Caco-2 (cell line): ENCODE measurements at regions not wholly inside any gene's neighbourhood (a gene's known extent, or its start where the extent isn't known, plus 50 kb on each side); places are given as distances from the start of the nearest gene placed in this dataset.

Experiments
- BruUV-seq: library from RNA; stranded (reverse); fragments of 400-500 nt; replicated peaks from 2 replicates; lab custom pipeline; 2021; lab: Mats Ljungman, UMichigan
- CTCF ChIA-PET: fragments of 300-600 bp; sonication (Branson Sonifier 250); formaldehyde crosslinking; loops from one replicate; lab custom pipeline; 2022; ENCODE audit warnings: antibody characterized with exemption; lab: Charles Lee
- POLR2A ChIA-PET: fragments of 300-600 bp; sonication (Branson Sonifier 250); formaldehyde crosslinking; loops from one replicate; lab custom pipeline; 2022; ENCODE audit warnings: antibody characterized with exemption; lab: Charles Lee
- DNase-seq, 2 experiments: peaks; one replicate each; pipeline versions ENCODE4 v3.0.0 to v3.0.0-alpha.2; 2020 to 2022
- H3K27me3 ChIP-seq: replicated peaks from 2 replicates; pipeline ENCODE4 v1.6.0; 2011; ENCODE audit warnings: low read length; ENCODE audit not compliant: control insufficient read depth, insufficient read depth
- H3K36me3 ChIP-seq: 2 replicates; pipeline ENCODE4 v1.5.1; 2011; ENCODE audit warnings: low read length; ENCODE audit not compliant: control insufficient read depth, insufficient read depth
- H3K4me1 ChIP-seq: fragments of 250-450 bp; sonication (Bioruptor Pico); 2 replicates; pipeline ENCODE4 v1.5.1; 2020; ENCODE audit warnings: mild to moderate bottlenecking
- H3K4me3 ChIP-seq: 2 replicates; pipeline ENCODE4 v1.5.1; 2011; ENCODE audit warnings: low read depth, mild to moderate bottlenecking, control low read depth, low read length
- H3K9me3 ChIP-seq: fragments of 250-450 bp; sonication (Bioruptor Pico); 2 replicates; pipeline ENCODE4 v1.5.1; 2020; ENCODE audit warnings: mild to moderate bottlenecking, moderate library complexity
- H3K27ac Mint-ChIP-seq: one replicate; pipeline ENCODE4 v1.8.0; 2022; ENCODE audit warnings: mixed read lengths; ENCODE audit not compliant: unreplicated experiment
- H3K27me3 Mint-ChIP-seq: one replicate; pipeline ENCODE4 v1.8.0; 2022; ENCODE audit warnings: mixed read lengths; ENCODE audit not compliant: insufficient read depth, unreplicated experiment
- H3K36me3 Mint-ChIP-seq: one replicate; pipeline ENCODE4 v1.8.0; 2022; ENCODE audit warnings: mild to moderate bottlenecking, mixed read lengths; ENCODE audit not compliant: insufficient read depth, unreplicated experiment
- H3K4me1 Mint-ChIP-seq: one replicate; pipeline ENCODE4 v1.8.0; 2022; ENCODE audit warnings: low read depth, mixed read lengths; ENCODE audit not compliant: unreplicated experiment
- H3K4me3 Mint-ChIP-seq: one replicate; pipeline ENCODE4 v1.8.0; 2022; ENCODE audit warnings: mild to moderate bottlenecking, moderate library complexity, mixed read lengths; ENCODE audit not compliant: unreplicated experiment
- H3K9me3 Mint-ChIP-seq: one replicate; pipeline ENCODE4 v1.8.0; 2022; ENCODE audit warnings: mixed read lengths; ENCODE audit not compliant: unreplicated experiment
- CTCF ChIP-seq, 2 experiments: fragments of 200-600 bp in 1 of 2; IDR thresholded peaks; 1 replicate in 1 of 2; 2 replicates in 1 of 2; pipeline versions ENCODE4 v1.5.1 to v1.8.0; 2011 to 2022; ENCODE audit warnings: antibody characterized with exemption in 1 of 2, control low read depth in 1 of 2, inconsistent platforms in 1 of 2, low read depth in 1 of 2, low read length in 1 of 2, mild to moderate bottlenecking in 1 of 2, moderate library complexity in 1 of 2; ENCODE audit not compliant: insufficient read depth in 1 of 2, severe bottlenecking in 1 of 2, unreplicated experiment in 1 of 2
- intact Hi-C: fragments of 100-400 bp; cut with micrococcal nuclease; formaldehyde crosslinking; loops from one replicate; pipeline ENCODE4 v1.10.0; 2022; ENCODE audit not compliant: unreplicated experiment

GRCh38 chr16:52070341-52071057, 476.4 kb downstream of the TOX3 start:
- DNase-seq: no peak
- Histone ChIP-seq H3K36me3 (no peaks in the 10 kb centered on the region), H3K9me3 (no peaks in the 10 kb centered on the region), H3K4me1 (no peaks in the 10 kb centered on the region), H3K27me3 (no peaks in the 10 kb centered on the region), H3K4me3 (no peak overlapping the region)
- no peak overlapping the region for H3K27ac Mint-ChIP-seq
- intact Hi-C loops: loop anchor here (1.0 kb wide), 1 partner anchor 121 kb away; no protein-coding TSS in a partner anchor
- ChIA-PET CTCF (interaction anchor here (0.9 to 1.2 kb wide), 7 partner anchors 58 to 953 kb away, joined by 3 to 9 read pairs (median 6); no protein-coding TSS in a partner anchor), POLR2A (no interaction called here)
- H3K9me3 Mint-ChIP-seq: no peaks in the 10 kb centered on the region
- no peaks in the 10 kb centered on the region for H3K36me3 Mint-ChIP-seq
- H3K4me1 Mint-ChIP-seq: no peaks in the 10 kb centered on the region
- H3K4me3 Mint-ChIP-seq: no peak overlapping the region
- H3K27me3 Mint-ChIP-seq: peaks cover 5% of the 10 kb centered on the region
- no peak for TF ChIP-seq CTCF (IDR thresholded peaks at IDR 0.05; ENCODE audit: insufficient read depth in 1 of 2, low read depth in 1 of 2, low read length in 1 of 2, severe bottlenecking in 1 of 2, unreplicated experiment in 1 of 2)
- BruUV-seq: no TSS peak

- Mint-ChIP-seq H3K36me3 (no peaks in the 10 kb centered on the region), H3K4me3 (no peak overlapping the region), H3K9me3 (no peaks in the 10 kb centered on the region), H3K4me1 (no peaks in the 10 kb centered on the region), H3K27ac (no peak overlapping the region), H3K27me3 (peaks cover 5% of the 10 kb centered on the region)
- H3K27me3 ChIP-seq: no peaks in the 10 kb centered on the region
- no peaks in the 10 kb centered on the region for H3K36me3 ChIP-seq
- ChIA-PET POLR2A (no interaction called here), CTCF (interaction anchor here (0.9 to 1.2 kb wide), 7 partner anchors 59 to 953 kb away, joined by 3 to 9 read pairs (median 6); no protein-coding TSS in a partner anchor)
- H3K4me3 ChIP-seq: no peak overlapping the region
- H3K9me3 ChIP-seq: no peaks in the 10 kb centered on the region; the same call in 1 of the 2 replicates
- no peaks in the 10 kb centered on the region for H3K4me1 ChIP-seq
- no TSS peak for BruUV-seq
- peak in 1 of 2 experiments; percentile 51 for DNase-seq
- TF ChIP-seq CTCF (IDR thresholded peaks at IDR 0.05; ENCODE audit: insufficient read depth in 1 of 2, low read depth in 1 of 2, low read length in 1 of 2, severe bottlenecking in 1 of 2, unreplicated experiment in 1 of 2): peak in 1 of 2 experiments; percentile 56
- intact Hi-C loops: loop anchor here (1.0 kb wide), 1 partner anchor 121 kb away; no protein-coding TSS in a partner anchor
Observed at GRCh38 chr16:52069866-52070265, 477.1 kb downstream of the TOX3 start.

GRCh38 chr16:52068447-52069074, 478.4 kb downstream of the TOX3 start:
- ChIA-PET CTCF (interaction anchor here (0.6 to 1.4 kb wide), 7 partner anchors 116 to 1380 kb away, joined by 3 to 5 read pairs (median 3); no protein-coding TSS in a partner anchor), POLR2A (no interaction called here)
- no peaks in the 10 kb centered on the region for H3K27me3 ChIP-seq
- peak; percentile 44 to 46 for DNase-seq
- no peaks in the 10 kb centered on the region for H3K4me1 ChIP-seq
- H3K4me1 Mint-ChIP-seq: no peaks in the 10 kb centered on the region
- no TSS peak for BruUV-seq
- H3K27ac Mint-ChIP-seq: no peak overlapping the region
- H3K36me3 Mint-ChIP-seq: no peaks in the 10 kb centered on the region
- peaks cover 5% of the 10 kb centered on the region for H3K27me3 Mint-ChIP-seq
- peak in 1 of 2 experiments; percentile 49 for TF ChIP-seq CTCF (IDR thresholded peaks at IDR 0.05; ENCODE audit: insufficient read depth in 1 of 2, low read depth in 1 of 2, low read length in 1 of 2, severe bottlenecking in 1 of 2, unreplicated experiment in 1 of 2)
- H3K4me3 ChIP-seq: no peak overlapping the region
- no peaks in the 10 kb centered on the region; the same call in 1 of the 2 replicates for H3K9me3 ChIP-seq
- H3K9me3 Mint-ChIP-seq: no peaks in the 10 kb centered on the region
- no peaks in the 10 kb centered on the region for H3K36me3 ChIP-seq
- intact Hi-C loops: loop anchor here (1.0 kb wide), 3 partner anchors 793 to 954 kb away; no protein-coding TSS in a partner anchor
- no peak overlapping the region for H3K4me3 Mint-ChIP-seq
